Heart left ventricle (tissue), 16 donors: ENCODE measurements at regions not wholly inside any gene's neighbourhood (a gene's known extent, or its start where the extent isn't known, plus 50 kb on each side); places are given as distances from the start of the nearest gene placed in this dataset.

Experiments
- ATAC-seq, 4 donors: fragments of 200-7000 bp; cut with Tn5 transposase; one replicate each; pipeline ENCODE4 v1.9.1; 2020 to 2022; ENCODE audit warnings: moderate library complexity in 4 of 4, mild to moderate bottlenecking in 3 of 4, moderate number of reproducible peaks in 1 of 4
- DNase-seq, 5 donors: peaks; one replicate each; pipeline ENCODE4 v3.0.0-alpha.2; 2020
- H3K27ac ChIP-seq, 12 donors: fragments of 200-600 bp; sonication (generic) in 4 of 12; one replicate each; pipeline versions ENCODE4 v1.5.0 to v1.8.0; 2016 to 2022; ENCODE audit warnings: mild to moderate bottlenecking in 2 of 12
- H3K27me3 ChIP-seq, 9 donors: fragments of 200-600 bp; sonication (generic) in 2 of 9; one replicate each; pipeline versions ENCODE4 v1.5.1 to v1.8.0; 2016 to 2022; ENCODE audit warnings: mild to moderate bottlenecking in 3 of 9
- H3K36me3 ChIP-seq, 9 donors: fragments of 200-600 bp; sonication (generic) in 2 of 9; one replicate each; pipeline versions ENCODE4 v1.5.0 to v1.8.0; 2018 to 2022; ENCODE audit warnings: mild to moderate bottlenecking in 2 of 9
- H3K4me1 ChIP-seq, 12 donors: fragments of 200-600 bp; sonication (generic) in 4 of 12; one replicate each; pipeline versions ENCODE4 v1.5.0 to v1.8.0; 2016 to 2022; ENCODE audit warnings: mild to moderate bottlenecking in 3 of 12
- H3K4me3 ChIP-seq, 12 donors: fragments of 200-600 bp; sonication (generic) in 4 of 12; one replicate each; pipeline versions ENCODE4 v1.5.0 to v1.8.0; 2017 to 2022; ENCODE audit warnings: mild to moderate bottlenecking in 9 of 12, moderate library complexity in 4 of 12
- H3K9me3 ChIP-seq, 12 donors: fragments of 200-600 bp; sonication (generic) in 4 of 12; one replicate each; pipeline versions ENCODE4 v1.5.0 to v1.8.0; 2016 to 2022; ENCODE audit warnings: mild to moderate bottlenecking in 1 of 12
- CTCF ChIP-seq, 12 donors: fragments of 200-600 bp; sonication (generic) in 4 of 12; IDR thresholded peaks; one replicate each; pipeline versions ENCODE4 v1.5.0 to v1.8.0; 2018 to 2022; ENCODE audit warnings: antibody characterized with exemption in 12 of 12, mild to moderate bottlenecking in 5 of 12
- POLR2A ChIP-seq, 2 donors: fragments of 450-650 bp; IDR thresholded peaks; one replicate each; pipeline ENCODE4 v1.6.1; 2017; ENCODE audit warnings: antibody characterized with exemption in 2 of 2, mild to moderate bottlenecking in 2 of 2, moderate library complexity in 2 of 2
- WGBS, 4 donors: extraction: QIAGEN DNeasy Blood & Tissue Kit in 2 of 4; methylation state at CpG; one replicate each; pipeline versions ENCODE4 v1.1.5 to v1.1.7; 2013 to 2018; 5-methylcytosine and 5-hydroxymethylcytosine counted together
- intact Hi-C, 10 donors: fragments of 100-400 bp; cut with DNase I; formaldehyde crosslinking; loops; one replicate each; pipeline versions ENCODE4 v1.11.1 to v1.14.2; 2022
- donor health status: ischemic (EF 13 %, LVEDD 7.1; RV severe dilation, severe dysfunction).
- donor health status: healthy with polysubstance abuse.
- donor health status: DM: no; HTN: yes; CAD: no.
- donor health status: DM: no; HTN: no; CAD: no.
- donor health status: ischemic (EF 25% LVEDD 6.9; RV normal size, moderate dysfunction).
- donor health status: ischemic (EF 25% LVEDD 5.7; RV mildly dilated, moderate dysfunction).
- donor health status: healthy.
- donor health status: DM: yes; HTN: yes; CAD: no.
- donor health status: ischemic (EF 35%, LVEDD 5.7; RV mildly dilated, moderate dysfunction).
- donor health status: nonischemic (EF 11% LVEDD 7.7; RV severe dilation, severe dysfunction).
- donor health status: DM: yes; HTN: yes; CAD: no.
- donor health status: PGD.
- donor health status: ischemic (EF 29% LVEDD 5.4; RV normal size, mild dysfunction).
- donor health status: nonischemic (EF 23%, LVEDD 6.1; RV moderate dilation, normal function).

DNA sequence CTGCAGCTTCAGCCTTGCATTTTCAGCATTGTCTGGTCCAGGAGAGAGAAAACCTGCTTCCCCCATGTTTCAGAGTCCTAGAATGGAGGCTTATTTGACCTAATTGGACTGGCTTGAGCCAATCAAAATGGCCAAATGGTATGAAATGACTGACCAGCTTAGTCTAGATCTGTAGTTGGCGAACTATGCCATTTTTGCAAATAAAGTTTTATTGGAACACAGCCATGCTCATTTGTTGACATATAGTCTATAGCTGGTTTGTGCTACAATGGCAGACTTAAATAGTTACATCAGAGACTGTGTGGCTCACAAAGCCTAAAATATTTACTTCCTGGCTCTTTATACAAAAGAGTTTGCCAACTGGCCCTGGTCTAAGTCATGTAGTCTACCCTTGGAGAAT, 180.8 kb downstream of the HS3ST3B1 start:
- no peaks in the 10 kb centered on the region for H3K36me3 ChIP-seq
- H3K27ac ChIP-seq: no peak overlapping the region
- DNase-seq: no peak
- ATAC-seq: no peak
- H3K4me3 ChIP-seq: no peak overlapping the region
- TF ChIP-seq POLR2A (IDR thresholded peaks at IDR 0.05) (no peak), CTCF (IDR thresholded peaks at IDR 0.05) (no peak)
- intact Hi-C loops: no loop called here
- no peaks in the 10 kb centered on the region for H3K4me1 ChIP-seq
- WGBS, 4 donors: 65 to 80% (median 72%) methylated on average over 1 of the region's 1 CpG
- no peaks in the 10 kb centered on the region for H3K9me3 ChIP-seq
- no peaks in the 10 kb centered on the region for H3K27me3 ChIP-seq

- Histone ChIP-seq H3K27me3 (peaks cover 0 to 3% (median 0%) of the 10 kb centered on the region in 9 donors), H3K27ac (no peak overlapping the region), H3K4me3 (no peak overlapping the region), H3K4me1 (no peaks in the 10 kb centered on the region), H3K36me3 (no peaks in the 10 kb centered on the region), H3K9me3 (no peaks in the 10 kb centered on the region)
- intact Hi-C loops: no loop called here
- DNase-seq (no peak), ATAC-seq (no peak)
- TF ChIP-seq CTCF (IDR thresholded peaks at IDR 0.05) (no peak), POLR2A (IDR thresholded peaks at IDR 0.05) (no peak)
- WGBS, 4 donors: 74 to 75% (median 74%) methylated on average over 4 of the region's 4 CpGs
Measured at GRCh38 chr17:14474591-14474990, 173.7 kb downstream of the HS3ST3B1 start.

DNA sequence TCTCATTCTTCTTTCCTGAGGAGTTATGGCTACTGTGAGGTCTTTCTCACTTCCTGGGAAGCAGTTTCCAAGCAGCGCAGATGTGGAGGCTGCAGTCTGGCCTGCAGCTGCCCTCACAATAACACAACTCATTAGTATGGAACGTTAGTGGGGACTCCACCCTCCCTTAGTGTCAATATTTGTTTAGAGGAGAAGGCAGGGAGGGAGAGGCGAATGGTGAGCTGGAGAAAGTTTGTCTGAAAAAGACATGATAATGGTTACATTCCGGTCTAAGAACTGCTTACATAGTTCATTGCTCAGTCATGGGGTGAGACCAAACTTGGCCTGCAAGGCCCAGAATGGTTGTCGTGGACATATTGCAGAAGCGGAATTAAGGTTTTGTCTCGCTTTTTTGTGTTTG, 170.2 kb downstream of the HS3ST3B1 start:
- DNase-seq (no peak), ATAC-seq (peak in 1 of 4 donors; percentile 30)
- no peak overlapping the region for H3K27ac ChIP-seq
- WGBS, 4 donors: 53 to 67% (median 55%) methylated on average over 7 of the region's 7 CpGs
- intact Hi-C loops: no loop called here
- no peaks in the 10 kb centered on the region for H3K36me3 ChIP-seq
- peaks cover 0 to 2% (median 0%) of the 10 kb centered on the region in 12 donors for H3K9me3 ChIP-seq
- no peak overlapping the region for H3K4me3 ChIP-seq
- TF ChIP-seq CTCF (IDR thresholded peaks at IDR 0.05) (no peak), POLR2A (IDR thresholded peaks at IDR 0.05) (no peak)
- H3K4me1 ChIP-seq: no peaks in the 10 kb centered on the region
- peaks cover 0 to 3% (median 0%) of the 10 kb centered on the region in 9 donors for H3K27me3 ChIP-seq

DNA sequence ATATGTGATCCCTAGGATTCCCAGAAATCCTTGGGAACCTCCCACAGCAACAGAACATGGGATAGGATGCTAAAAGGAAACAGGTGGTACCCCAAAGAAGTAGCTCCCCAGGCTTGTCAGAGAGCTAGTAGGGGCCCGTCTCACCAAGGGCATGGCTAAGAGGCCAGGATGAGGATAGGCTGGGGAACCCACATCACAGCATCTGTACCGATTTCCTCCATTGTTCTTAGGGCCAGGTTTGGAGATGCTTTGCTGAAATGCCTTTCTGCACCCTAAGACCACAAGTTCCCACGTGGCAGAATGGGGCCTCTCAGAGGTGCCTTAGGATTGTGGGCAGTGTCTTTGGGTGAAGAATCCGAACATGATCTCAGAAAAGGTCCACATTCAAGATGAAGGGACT, 169.5 kb downstream of the HS3ST3B1 start:
- Histone ChIP-seq H3K27ac (no peak overlapping the region), H3K36me3 (no peaks in the 10 kb centered on the region), H3K4me1 (no peaks in the 10 kb centered on the region), H3K4me3 (no peak overlapping the region), H3K9me3 (peaks cover 0 to 2% (median 0%) of the 10 kb centered on the region in 12 donors), H3K27me3 (peaks cover 0 to 3% (median 0%) of the 10 kb centered on the region in 9 donors)
- intact Hi-C loops: no loop called here
- ATAC-seq: no peak
- 70 to 81% (median 72%) methylated on average over 4 of the region's 4 CpGs for WGBS, 4 donors
- no peak for DNase-seq
- no peak for TF ChIP-seq POLR2A (IDR thresholded peaks at IDR 0.05)
- TF ChIP-seq CTCF (IDR thresholded peaks at IDR 0.05): no peak
